GM12864 (cell line): ENCODE measurements at regions not wholly inside any gene's neighbourhood (a gene's known extent, or its start where the extent isn't known, plus 50 kb on each side); places are given as distances from the start of the nearest gene placed in this dataset.

Source experiments
- DNase-seq: peaks from one replicate; pipeline ENCODE4 v3.0.0-alpha.2; 2011; ENCODE audit warnings: low read depth
- H3K4me3 ChIP-seq: 2 replicates; pipeline ENCODE4 v1.5.1; 2011; ENCODE audit warnings: mild to moderate bottlenecking, low read depth, low read length, control low read depth
- TF ChIP-seq, protein P1 (sequence below): IDR thresholded peaks from 2 replicates; pipeline ENCODE4 v1.5.1; 2011; ENCODE audit warnings: low read depth, mild to moderate bottlenecking, moderate library complexity, low read length, control low read depth, inconsistent platforms; ENCODE audit errors: missing control alignments

DNA sequence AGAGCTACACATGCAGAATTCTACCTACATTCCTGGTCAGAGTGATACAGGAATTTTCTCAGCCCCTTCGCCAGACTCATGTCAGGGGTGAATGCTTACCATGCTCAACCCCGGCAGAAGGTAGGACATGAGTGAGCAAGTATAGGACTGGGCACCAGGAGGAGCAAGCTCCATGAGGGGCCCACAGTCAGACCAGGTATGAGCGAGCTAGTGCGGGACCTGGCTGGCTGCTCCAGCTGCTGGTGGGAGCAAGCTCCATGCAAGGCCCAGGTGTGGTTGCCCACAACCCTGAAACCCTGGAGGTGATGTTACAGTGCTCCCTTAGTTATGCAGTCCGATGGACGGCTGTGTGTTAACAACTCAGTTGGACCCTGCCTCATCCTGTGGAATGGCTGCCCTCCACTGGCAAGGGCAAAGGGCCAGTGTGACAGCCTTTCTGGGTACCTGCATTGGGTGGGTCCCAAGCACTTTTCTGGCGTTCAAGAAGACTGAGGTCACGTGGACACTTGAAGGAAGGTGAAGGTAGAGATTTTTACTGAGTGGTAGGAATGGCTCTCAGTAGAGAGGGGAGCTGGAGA, 503.5 kb upstream of the CITED2 start:
- TF ChIP-seq, protein P1, sequence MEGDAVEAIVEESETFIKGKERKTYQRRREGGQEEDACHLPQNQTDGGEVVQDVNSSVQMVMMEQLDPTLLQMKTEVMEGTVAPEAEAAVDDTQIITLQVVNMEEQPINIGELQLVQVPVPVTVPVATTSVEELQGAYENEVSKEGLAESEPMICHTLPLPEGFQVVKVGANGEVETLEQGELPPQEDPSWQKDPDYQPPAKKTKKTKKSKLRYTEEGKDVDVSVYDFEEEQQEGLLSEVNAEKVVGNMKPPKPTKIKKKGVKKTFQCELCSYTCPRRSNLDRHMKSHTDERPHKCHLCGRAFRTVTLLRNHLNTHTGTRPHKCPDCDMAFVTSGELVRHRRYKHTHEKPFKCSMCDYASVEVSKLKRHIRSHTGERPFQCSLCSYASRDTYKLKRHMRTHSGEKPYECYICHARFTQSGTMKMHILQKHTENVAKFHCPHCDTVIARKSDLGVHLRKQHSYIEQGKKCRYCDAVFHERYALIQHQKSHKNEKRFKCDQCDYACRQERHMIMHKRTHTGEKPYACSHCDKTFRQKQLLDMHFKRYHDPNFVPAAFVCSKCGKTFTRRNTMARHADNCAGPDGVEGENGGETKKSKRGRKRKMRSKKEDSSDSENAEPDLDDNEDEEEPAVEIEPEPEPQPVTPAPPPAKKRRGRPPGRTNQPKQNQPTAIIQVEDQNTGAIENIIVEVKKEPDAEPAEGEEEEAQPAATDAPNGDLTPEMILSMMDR = no peak
- H3K4me3 ChIP-seq = no peak overlapping the region
- no peak for DNase-seq

DNA sequence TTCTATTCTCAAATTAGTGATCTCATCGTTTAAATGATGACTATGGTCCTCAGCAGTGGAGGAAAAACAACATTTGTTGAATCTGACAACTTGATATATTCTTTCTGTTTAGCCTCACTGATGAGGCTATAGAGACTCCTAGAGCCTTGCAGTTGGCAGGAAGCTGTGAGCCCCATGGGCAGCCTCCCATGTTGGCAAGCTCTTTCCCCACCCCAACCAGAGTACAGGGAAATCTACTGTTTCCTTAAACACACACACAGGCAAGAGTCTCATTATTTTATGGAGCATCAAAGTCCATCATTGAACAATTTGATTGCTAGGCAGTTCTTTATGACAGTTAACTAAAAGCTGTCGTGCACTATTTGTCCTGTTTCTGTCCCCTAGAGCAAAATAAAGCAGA, 498.2 kb upstream of the CITED2 start:
- H3K4me3 ChIP-seq = no peak overlapping the region
- TF ChIP-seq, protein P1 = no peak
- no peak for DNase-seq

DNA sequence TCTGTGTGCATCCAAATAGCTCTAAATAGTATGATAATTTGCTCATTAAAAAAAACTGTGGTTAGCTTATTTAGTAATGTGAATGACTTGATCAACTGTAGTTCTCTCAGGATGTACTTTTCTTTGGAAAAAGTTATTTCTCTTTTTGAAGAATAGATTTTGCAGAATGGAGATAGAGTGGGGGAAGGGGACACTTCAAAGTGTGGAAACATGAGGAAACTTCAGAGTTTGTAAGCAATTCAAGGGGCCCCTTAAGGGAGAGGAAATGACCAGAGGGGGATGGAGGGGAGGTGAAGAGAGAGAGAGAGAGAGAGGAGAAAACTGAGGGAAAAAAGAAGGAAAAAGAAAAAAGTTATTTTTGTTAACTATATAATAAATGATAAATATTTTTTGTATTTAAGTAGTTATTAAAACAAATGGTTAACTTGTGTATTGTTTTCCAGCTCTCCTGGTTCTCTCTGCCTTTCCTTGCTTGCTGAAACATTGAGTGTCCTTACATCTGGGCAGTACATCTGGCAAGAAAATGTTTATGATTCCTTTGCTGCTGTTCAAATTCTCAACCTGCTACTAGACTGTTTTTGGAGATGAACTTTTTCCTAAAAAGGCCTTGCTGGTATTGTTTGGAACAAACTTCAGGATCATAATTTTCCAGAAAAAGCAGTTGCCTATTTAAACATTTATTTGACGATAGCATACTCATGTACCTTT, 497.5 kb upstream of the CITED2 start:
- TF ChIP-seq, protein P1 = no peak
- H3K4me3 ChIP-seq = no peak overlapping the region
- DNase-seq = no peak

DNA sequence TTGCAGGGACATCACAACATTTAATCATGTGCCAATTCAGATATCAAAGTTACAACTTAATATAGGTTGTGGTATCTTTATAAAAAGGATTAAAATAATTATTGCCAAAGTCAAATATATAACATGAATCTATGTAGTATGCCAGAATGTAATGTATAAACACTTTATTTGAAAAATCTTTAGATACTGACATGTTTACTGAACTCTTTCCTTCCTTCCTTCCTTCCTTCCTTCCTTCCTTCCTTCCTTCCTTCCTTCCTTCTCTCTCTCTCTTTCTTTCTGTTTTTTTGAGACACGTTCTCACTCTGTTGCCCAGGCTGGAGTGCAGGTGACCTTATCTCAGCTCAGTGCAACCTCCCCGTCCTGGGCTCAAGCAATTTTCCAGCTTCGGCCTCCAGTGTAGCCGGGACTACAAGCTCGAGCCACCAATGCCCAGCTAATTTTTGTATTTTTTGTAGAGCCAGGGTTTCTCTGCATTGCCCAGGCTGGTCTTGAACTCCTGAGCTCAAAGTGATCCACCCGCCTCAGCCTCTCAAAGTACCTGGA, 496.8 kb upstream of the CITED2 start:
- no peak overlapping the region for H3K4me3 ChIP-seq
- TF ChIP-seq, protein P1 = no peak
- no peak for DNase-seq

DNA sequence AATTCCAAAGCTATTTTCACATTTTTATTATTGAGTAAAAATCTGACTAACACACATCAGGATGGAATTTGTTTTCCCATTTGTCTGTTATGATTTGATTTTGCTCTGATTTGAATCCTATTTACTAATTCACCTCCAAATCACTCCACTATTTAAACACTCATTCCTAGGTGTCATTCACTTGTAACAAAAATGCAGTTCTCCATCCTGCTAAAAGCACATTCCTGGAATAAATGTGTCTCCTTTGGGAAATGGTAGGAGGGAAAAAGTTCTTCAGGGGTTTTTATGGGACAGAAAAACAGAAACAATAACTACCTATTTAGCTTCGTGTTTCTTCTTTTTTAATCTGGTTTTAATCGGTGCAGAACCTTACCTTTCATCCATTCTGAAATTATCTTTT, 494.1 kb upstream of the CITED2 start:
- H3K4me3 ChIP-seq = no peak overlapping the region
- TF ChIP-seq, protein P1 = no peak
- no peak for DNase-seq

DNA sequence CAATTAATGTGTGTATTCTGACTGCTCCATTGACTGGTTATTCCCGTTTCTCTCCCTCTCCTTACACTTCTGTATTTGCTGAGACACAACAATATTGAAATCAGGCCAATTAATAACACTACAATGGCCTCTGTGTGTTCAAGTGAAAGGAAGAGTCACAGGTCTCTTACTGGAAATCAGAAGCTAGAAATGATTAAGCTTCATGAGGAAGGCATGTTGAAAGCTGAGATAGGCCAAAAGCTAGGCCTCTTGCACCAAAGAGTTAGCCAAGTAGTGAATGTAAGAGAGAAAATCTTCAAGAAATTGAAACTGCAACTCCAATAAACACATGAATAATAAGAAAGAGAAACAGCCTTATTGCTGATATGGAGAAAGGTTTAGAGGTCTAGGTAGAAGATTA, 489.5 kb upstream of the CITED2 start:
- TF ChIP-seq, protein P1 = no peak
- no peak overlapping the region for H3K4me3 ChIP-seq
- no peak for DNase-seq
